Aorta (tissue), 5 donors: ENCODE measurements at regions not wholly inside any gene's neighbourhood (a gene's known extent, or its start where the extent isn't known, plus 50 kb on each side); places are given as distances from the start of the nearest gene placed in this dataset.

Experiments
- ATAC-seq: fragments of 200-7000 bp; cut with Tn5 transposase; one replicate; pipeline ENCODE4 v1.9.1; 2022; ENCODE audit warnings: moderate library complexity; ENCODE audit not compliant: low FRiP score
- DNase-seq, 2 donors: peaks; one replicate each; pipeline ENCODE4 v3.0.0-alpha.2; 2020
- H3K27ac ChIP-seq, 2 donors: one replicate each; pipeline ENCODE4 v1.5.1; 2013; ENCODE audit warnings: low read length in 2 of 2, mild to moderate bottlenecking in 2 of 2, moderate library complexity in 2 of 2, control low read depth in 1 of 2, inconsistent platforms in 1 of 2, low read depth in 1 of 2
- H3K27me3 ChIP-seq, 2 donors: one replicate each; pipeline ENCODE4 v1.6.1; 2013; ENCODE audit warnings: control low read depth in 1 of 2, low read length in 1 of 2, mild to moderate bottlenecking in 1 of 2, moderate library complexity in 1 of 2; ENCODE audit not compliant: insufficient read depth in 2 of 2, control insufficient read depth in 1 of 2
- H3K36me3 ChIP-seq, 2 donors: one replicate each; pipeline ENCODE4 v1.6.1; 2013; ENCODE audit warnings: control low read depth in 1 of 2, low read length in 1 of 2, mild to moderate bottlenecking in 1 of 2; ENCODE audit not compliant: insufficient read depth in 2 of 2, control insufficient read depth in 1 of 2
- H3K4me1 ChIP-seq, 2 donors: one replicate each; pipeline ENCODE4 v1.6.1; 2013; ENCODE audit warnings: low read length in 2 of 2, control low read depth in 1 of 2, mild to moderate bottlenecking in 1 of 2, moderate library complexity in 1 of 2; ENCODE audit not compliant: insufficient read depth in 2 of 2, control insufficient read depth in 1 of 2
- H3K4me3 ChIP-seq, 2 donors: one replicate each; pipeline ENCODE4 v1.5.1; 2013; ENCODE audit warnings: low read length in 2 of 2, control low read depth in 1 of 2, mild to moderate bottlenecking in 1 of 2
- H3K9me3 ChIP-seq: one replicate; pipeline ENCODE4 v1.6.1; 2013; ENCODE audit warnings: mild to moderate bottlenecking, low read length; ENCODE audit not compliant: control insufficient read depth
- WGBS, 2 donors: extraction: QIAGEN DNeasy Blood & Tissue Kit; methylation state at CpG; one replicate each; pipeline ENCODE4 v1.1.7; 2013; 5-methylcytosine and 5-hydroxymethylcytosine counted together
- intact Hi-C, 2 donors: fragments of 100-400 bp; cut with DNase I; formaldehyde crosslinking; loops; one replicate each; pipeline versions ENCODE4 v1.14.2 to v1.15.0; 2022
- donor health status: healthy with polysubstance abuse.
- donor health status: Bipolar disorder and iron deficiency.
- donor health status: DM: no; HTN: no; CAD: no.
- donor health status: DM: no; HTN: no; CAD: no.
- donor health status: DM: yes; HTN: yes; CAD: no.

DNA sequence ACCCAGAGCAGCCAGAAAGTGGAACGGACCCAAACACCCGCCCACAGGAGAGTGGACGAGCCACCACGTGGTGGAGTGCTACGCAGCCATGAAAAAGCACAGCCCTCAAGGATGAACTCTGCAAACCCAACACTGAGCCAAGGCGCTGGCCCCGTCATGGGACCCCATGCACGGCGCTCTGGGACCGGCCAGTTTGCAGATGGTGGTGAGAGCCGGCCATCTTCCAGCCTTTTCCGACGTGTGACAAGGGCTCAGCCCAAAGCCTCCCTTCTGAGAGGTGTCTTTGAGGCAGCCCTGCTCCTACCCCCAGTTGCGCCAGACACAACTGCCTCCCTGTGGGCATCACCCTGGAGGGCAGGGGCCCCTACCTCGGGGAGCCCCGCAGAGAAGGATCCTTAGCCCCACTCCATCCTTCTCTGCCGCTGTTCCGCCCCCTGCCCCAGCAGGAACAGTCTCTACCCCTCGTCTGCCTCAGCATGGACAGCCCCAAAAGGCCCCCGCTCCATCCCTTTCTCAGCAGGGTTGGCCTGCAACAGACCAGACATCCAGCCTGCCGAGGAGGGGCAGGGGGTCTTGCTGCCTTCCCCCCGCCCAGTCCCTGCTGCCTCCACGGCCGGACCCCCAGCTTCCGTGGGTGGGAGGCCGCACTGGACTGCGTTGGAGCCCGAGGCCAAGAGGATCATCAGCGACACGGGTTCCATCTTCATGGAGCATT is 75.7 kb downstream of the MICALL2 start:
- 82% methylated on average over 30 of the region's 30 CpGs for WGBS, 2 donors
- DNase-seq (no peak), ATAC-seq (no peak)
- H3K36me3 ChIP-seq: no peaks in the 10 kb centered on the region
- H3K9me3 ChIP-seq: no peaks in the 10 kb centered on the region
- H3K4me3 ChIP-seq: no peak overlapping the region
- intact Hi-C loops: no loop called here
- H3K27me3 ChIP-seq: no peaks in the 10 kb centered on the region
- H3K4me1 ChIP-seq: no peaks in the 10 kb centered on the region
- H3K27ac ChIP-seq: no peak overlapping the region

DNA sequence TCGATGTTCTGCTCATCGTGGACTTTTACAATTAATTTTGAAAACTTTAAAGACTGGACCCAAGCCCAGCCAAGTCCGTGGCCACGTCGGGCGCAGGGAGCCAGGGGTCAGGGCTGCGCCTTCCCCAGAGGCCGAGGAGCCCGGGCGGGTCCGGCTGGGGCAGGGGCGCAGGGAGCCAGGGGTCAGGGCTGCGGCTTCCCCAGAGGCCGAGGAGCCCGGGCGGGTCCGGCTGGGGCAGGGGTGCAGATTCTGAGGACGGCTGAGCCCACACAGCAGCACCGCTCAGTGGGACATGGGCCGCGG is 75.2 kb downstream of the MICALL2 start:
- Histone ChIP-seq H3K27me3 (no peaks in the 10 kb centered on the region), H3K4me1 (no peaks in the 10 kb centered on the region), H3K9me3 (no peaks in the 10 kb centered on the region), H3K27ac (no peak overlapping the region), H3K4me3 (no peak overlapping the region), H3K36me3 (no peaks in the 10 kb centered on the region)
- 81 to 83% methylated on average over 20 to 21 of the region's 21 CpGs for WGBS, 2 donors
- intact Hi-C loops: no loop called here
- ATAC-seq (no peak), DNase-seq (no peak)
